ENCODE measurements at regions not wholly inside any gene's neighbourhood (a gene's known extent, or its start where the extent isn't known, plus 50 kb on each side); places are given as distances from the start of the nearest gene placed in this dataset.

- H3K9me1 ChIP-seq (ENCODE audit: insufficient read depth, low read length) = no peaks in the 10 kb centered on the region
- H4K20me1 ChIP-seq (ENCODE audit: insufficient read depth, low read length) = no peaks in the 10 kb centered on the region
- no peaks in the 10 kb centered on the region for H3K79me1 ChIP-seq (ENCODE audit: low read depth in 1 of 2, low read length in 2 of 2)
- intact Hi-C loops (cut with micrococcal nuclease) = no loop called here
- no peak overlapping the region for H3K18ac ChIP-seq (ENCODE audit: low read depth, low read length)
- DNase-seq = no peak
- no peak overlapping the region for H2BK15ac ChIP-seq (ENCODE audit: low read depth, low read length)
- no peak overlapping the region for H3K14ac ChIP-seq (replicated peaks; ENCODE audit: low read depth, low read length)
- H2BK20ac ChIP-seq (ENCODE audit: low read depth, low read length) = no peak overlapping the region
- no peak overlapping the region for H4K5ac ChIP-seq (ENCODE audit: low read depth, low read length)
- H2AFZ ChIP-seq (replicated peaks; ENCODE audit: low read length, poor library complexity) = no peak overlapping the region
- ATAC-seq (ENCODE audit: low read depth) = no peak
- H3K27me3 ChIP-seq (ENCODE audit: control insufficient read depth, insufficient read depth, low read length) = no peaks in the 10 kb centered on the region
- no peak overlapping the region for H2AK9ac ChIP-seq (replicated peaks; ENCODE audit: low read depth, low read length, poor library complexity)
- H4K91ac ChIP-seq (ENCODE audit: insufficient read depth, low read depth, low read length) = no peak overlapping the region
- CTCF ChIA-PET = no interaction called here
- no peaks in the 10 kb centered on the region for H3K4me1 ChIP-seq (ENCODE audit: control insufficient read depth, insufficient read depth, low read length)
- no peak overlapping the region for H3K23ac ChIP-seq (ENCODE audit: low read depth, low read length)
- dilution Hi-C loops (cut with HindIII; ENCODE audit: low sequenced_read_pairs, unreplicated experiment) = no loop called here
- no peak overlapping the region for H3K4me2 ChIP-seq (ENCODE audit: low read depth, low read length)
- no peak overlapping the region for H3K56ac ChIP-seq (ENCODE audit: extremely low read depth, insufficient read depth, low read length)
- POLR2A ChIA-PET (ENCODE audit: unreplicated experiment) = no interaction called here
- H3K9ac ChIP-seq (ENCODE audit: low read depth, low read length) = no peak overlapping the region
- BruUV-seq (replicated peaks) = no TSS peak
- TF ChIP-seq, protein P1, sequence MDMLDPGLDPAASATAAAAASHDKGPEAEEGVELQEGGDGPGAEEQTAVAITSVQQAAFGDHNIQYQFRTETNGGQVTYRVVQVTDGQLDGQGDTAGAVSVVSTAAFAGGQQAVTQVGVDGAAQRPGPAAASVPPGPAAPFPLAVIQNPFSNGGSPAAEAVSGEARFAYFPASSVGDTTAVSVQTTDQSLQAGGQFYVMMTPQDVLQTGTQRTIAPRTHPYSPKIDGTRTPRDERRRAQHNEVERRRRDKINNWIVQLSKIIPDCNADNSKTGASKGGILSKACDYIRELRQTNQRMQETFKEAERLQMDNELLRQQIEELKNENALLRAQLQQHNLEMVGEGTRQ (IDR thresholded peaks at IDR 0.05; ENCODE audit: low read depth, low read length) = no peak
- TF ChIP-seq CHD1 (IDR thresholded peaks at IDR 0.05; ENCODE audit: low read depth, low read length) = no peak
- in situ Hi-C loops (cut with MboI; ENCODE audit: low sequenced_read_pairs) = no loop called here
- peaks cover 29% of the 10 kb centered on the region for H3K9me3 ChIP-seq (ENCODE audit: control insufficient read depth, insufficient read depth, low read length)
- no CpG with 5 or more reads among the region's 5 CpGs for WGBS, 2 experiments (ENCODE audit: extremely low coverage in 2 of 2, insufficient read length in 1 of 2)
- H3K4me3 ChIP-seq (ENCODE audit: insufficient read depth, low read depth, low read length) = no peak overlapping the region
- no peak overlapping the region for H2AK5ac ChIP-seq (ENCODE audit: low read depth, low read length)
- no peak overlapping the region for H3K27ac ChIP-seq (ENCODE audit: insufficient read depth, low read length)
- H4K8ac ChIP-seq (ENCODE audit: low read depth in 2 of 2, low read length in 2 of 2) = no peak overlapping the region
- no peak overlapping the region for H2BK120ac ChIP-seq (ENCODE audit: low read depth, low read length)
- H3K4ac ChIP-seq (ENCODE audit: low read depth, low read length) = no peak overlapping the region
- H3K36me3 ChIP-seq (ENCODE audit: control insufficient read depth, insufficient read depth, low read length) = no peaks in the 10 kb centered on the region
- H2BK5ac ChIP-seq (ENCODE audit: low read depth, low read length, poor library complexity, severe bottlenecking) = no peak overlapping the region
Observed at GRCh38 chr7:153941061-153941460, 111.1 kb upstream of the DPP6 start.
